H9 (cell line): ENCODE measurements at regions not wholly inside any gene's neighbourhood (a gene's known extent, or its start where the extent isn't known, plus 50 kb on each side); places are given as distances from the start of the nearest gene placed in this dataset.

Experiments
- DNase-seq: peaks from one replicate; pipeline ENCODE4 v3.0.0-alpha.2; 2017
- H2AFZ ChIP-seq: one replicate; pipeline ENCODE4 v1.6.1; 2013; ENCODE audit warnings: mild to moderate bottlenecking, low read length, control low read depth, moderate library complexity
- H2AK5ac ChIP-seq: 2 replicates; pipeline ENCODE4 v1.6.1; 2013; ENCODE audit warnings: low read length, control low read depth, mixed read lengths; ENCODE audit not compliant: insufficient read length
- H2BK120ac ChIP-seq: one replicate; pipeline ENCODE4 v1.6.1; 2013; ENCODE audit warnings: low read depth, mild to moderate bottlenecking, low read length, control low read depth, inconsistent platforms; ENCODE audit not compliant: poor library complexity, severe bottlenecking
- H2BK12ac ChIP-seq: 2 replicates; pipeline ENCODE4 v1.6.1; 2013; ENCODE audit warnings: low read length, control low read depth, mixed read lengths, low read depth; ENCODE audit not compliant: insufficient read length
- H2BK15ac ChIP-seq: 2 replicates; pipeline ENCODE4 v1.6.1; 2013; ENCODE audit warnings: low read depth, low read length, control low read depth
- H2BK20ac ChIP-seq: one replicate; pipeline ENCODE4 v1.6.1; 2013; ENCODE audit warnings: low read depth, mild to moderate bottlenecking, low read length, control low read depth, inconsistent platforms; ENCODE audit not compliant: poor library complexity, severe bottlenecking
- H2BK5ac ChIP-seq: 2 replicates; pipeline ENCODE4 v1.6.1; 2013; ENCODE audit warnings: low read length, control low read depth, mixed read lengths; ENCODE audit not compliant: insufficient read length
- H3K14ac ChIP-seq: 2 replicates; pipeline ENCODE4 v1.6.1; 2013; ENCODE audit warnings: low read length, control low read depth; ENCODE audit not compliant: insufficient read depth
- H3K18ac ChIP-seq: 2 replicates; pipeline ENCODE4 v1.6.1; 2013; ENCODE audit warnings: low read depth, mild to moderate bottlenecking, mixed read lengths, low read length, control low read depth; ENCODE audit not compliant: insufficient read length
- H3K23ac ChIP-seq: 2 replicates; pipeline ENCODE4 v1.6.1; 2013; ENCODE audit warnings: low read length, control low read depth, mixed read lengths, low read depth; ENCODE audit not compliant: insufficient read length
- H3K23me2 ChIP-seq: 2 replicates; pipeline ENCODE4 v1.6.1; 2013; ENCODE audit warnings: low read depth, mild to moderate bottlenecking, mixed read lengths, low read length, control low read depth; ENCODE audit not compliant: insufficient read length, poor library complexity, severe bottlenecking
- H3K27ac ChIP-seq: 2 replicates; pipeline ENCODE4 v1.5.1; 2013; ENCODE audit warnings: low read length, control low read depth, mixed read lengths, low read depth; ENCODE audit not compliant: insufficient read length
- H3K27me3 ChIP-seq: 2 replicates; pipeline ENCODE4 v1.6.1; 2013; ENCODE audit warnings: low read length, control low read depth, inconsistent platforms; ENCODE audit not compliant: insufficient read depth
- H3K4ac ChIP-seq: 2 replicates; pipeline ENCODE4 v1.6.1; 2013; ENCODE audit warnings: low read depth, mild to moderate bottlenecking, control low read depth, inconsistent platforms, low read length, moderate library complexity
- H3K4me1 ChIP-seq: 2 replicates; pipeline ENCODE4 v1.6.1; 2013; ENCODE audit warnings: low read length, control low read depth, inconsistent platforms; ENCODE audit not compliant: insufficient read depth
- H3K4me2 ChIP-seq: 2 replicates; pipeline ENCODE4 v1.6.1; 2013; ENCODE audit warnings: low read length, control low read depth, mixed read lengths; ENCODE audit not compliant: insufficient read length, insufficient read depth
- H3K56ac ChIP-seq: 2 replicates; pipeline ENCODE4 v1.6.1; 2013; ENCODE audit warnings: low read depth, mild to moderate bottlenecking, mixed read lengths, low read length, control low read depth; ENCODE audit not compliant: insufficient read length
- H3K79me1 ChIP-seq: 2 replicates; pipeline ENCODE4 v1.6.1; 2013; ENCODE audit warnings: low read depth, mild to moderate bottlenecking, moderate library complexity, low read length, control low read depth, inconsistent platforms; ENCODE audit not compliant: insufficient read depth, poor library complexity, severe bottlenecking
- H3K79me2 ChIP-seq: 2 replicates; pipeline ENCODE4 v1.6.1; 2013; ENCODE audit warnings: low read length, control low read depth, inconsistent platforms; ENCODE audit not compliant: insufficient read depth
- H3K9ac ChIP-seq: 2 replicates; pipeline ENCODE4 v1.6.1; 2013; ENCODE audit warnings: low read length, control low read depth, mixed read lengths; ENCODE audit not compliant: insufficient read length; ENCODE audit errors: extremely low read depth
- H3K9me3 ChIP-seq: one replicate; pipeline ENCODE4 v1.6.1; 2013; ENCODE audit warnings: low read depth, low read length, inconsistent platforms; ENCODE audit not compliant: control insufficient read depth
- H3T11ph ChIP-seq: one replicate; pipeline ENCODE4 v1.6.1; 2013; ENCODE audit warnings: mild to moderate bottlenecking, low read length, control low read depth, inconsistent platforms
- H4K20me1 ChIP-seq: one replicate; pipeline ENCODE4 v1.6.1; 2013; ENCODE audit not compliant: control insufficient read depth, insufficient read length, insufficient read depth
- H4K5ac ChIP-seq: 2 replicates; pipeline ENCODE4 v1.6.1; 2013; ENCODE audit warnings: low read depth, mild to moderate bottlenecking, mixed read lengths, low read length, control low read depth; ENCODE audit not compliant: insufficient read length
- H4K8ac ChIP-seq: replicated peaks from 2 replicates; pipeline ENCODE4 v1.6.1; 2013; ENCODE audit warnings: low read length, control low read depth, mixed read lengths, low read depth; ENCODE audit not compliant: insufficient read length
- H4K91ac ChIP-seq: 2 replicates; pipeline ENCODE4 v1.6.1; 2013; ENCODE audit warnings: low read depth, mild to moderate bottlenecking, moderate library complexity, mixed read lengths, low read length, control low read depth; ENCODE audit not compliant: insufficient read length
- H3K27ac Mint-ChIP-seq, 3 experiments: 2 replicates in 2 of 3; 3 replicates in 1 of 3; pipeline ENCODE4 v1.8.0; 2020 to 2021; ENCODE audit warnings: mixed read lengths in 3 of 3, mild to moderate bottlenecking in 1 of 3, moderate library complexity in 1 of 3
- H3K27me3 Mint-ChIP-seq: 2 replicates; pipeline ENCODE4 v1.8.0; 2021; ENCODE audit warnings: low read depth, mild to moderate bottlenecking, moderate library complexity, mixed read lengths
- H3K36me3 Mint-ChIP-seq, 3 experiments: 2 replicates in 2 of 3; 3 replicates in 1 of 3; pipeline ENCODE4 v1.8.0; 2020 to 2021; ENCODE audit warnings: low read depth in 3 of 3, mixed read lengths in 3 of 3; ENCODE audit not compliant: insufficient read depth in 1 of 3
- H3K4me1 Mint-ChIP-seq, 2 experiments: 2 replicates each; pipeline ENCODE4 v1.8.0; 2020; ENCODE audit warnings: mixed read lengths in 2 of 2
- H3K4me3 Mint-ChIP-seq, 2 experiments: 2 replicates in 1 of 2; 3 replicates in 1 of 2; pipeline ENCODE4 v1.8.0; 2020 to 2021; ENCODE audit warnings: mild to moderate bottlenecking in 2 of 2, mixed read lengths in 2 of 2, moderate library complexity in 1 of 2
- H3K9me3 Mint-ChIP-seq, 2 experiments: 2 replicates in 1 of 2; 3 replicates in 1 of 2; pipeline ENCODE4 v1.8.0; 2020; ENCODE audit warnings: mild to moderate bottlenecking in 2 of 2, mixed read lengths in 2 of 2, moderate library complexity in 1 of 2
- CTCF ChIP-seq: fragments of 200-600 bp; sonication (generic); conservative IDR thresholded peaks from 3 replicates; pipeline ENCODE4 v1.8.0; 2021; ENCODE audit warnings: antibody characterized with exemption, mild to moderate bottlenecking
- WGBS: extraction: QIAGEN DNeasy Blood & Tissue Kit; methylation state at CpG from one replicate; pipeline ENCODE4 v1.1.7; 2013; ENCODE audit warnings: missing lambda C conversion rate, low lambda C conversion rate, mixed read lengths; ENCODE audit not compliant: insufficient read length; ENCODE audit errors: extremely low coverage; 5-methylcytosine and 5-hydroxymethylcytosine counted together

DNA sequence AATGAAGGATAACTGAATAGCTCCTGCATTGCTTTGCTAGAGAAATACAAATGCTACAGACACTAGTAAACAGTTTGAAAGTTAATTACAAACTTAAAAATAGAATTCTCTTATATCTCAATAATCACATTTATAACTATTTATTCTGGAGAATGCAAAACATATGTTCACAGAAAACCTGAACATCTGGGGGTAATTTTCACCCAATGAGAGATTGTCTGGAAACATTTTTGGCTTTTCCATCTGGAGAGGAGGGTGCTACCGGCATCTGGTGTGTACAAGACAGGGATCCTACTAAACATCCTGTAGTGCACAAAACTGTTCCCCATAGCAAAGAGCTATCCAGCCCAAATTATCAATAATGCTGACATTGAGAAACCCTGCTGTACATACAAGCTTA lies 378.4 kb upstream of the CHORDC1 start:
- no peak overlapping the region for H2AK5ac ChIP-seq
- H3K4me2 ChIP-seq = no peak overlapping the region
- no peak overlapping the region for H3T11ph ChIP-seq
- H2BK5ac ChIP-seq = no peak overlapping the region
- H2BK12ac ChIP-seq = no peak overlapping the region
- H3K23me2 ChIP-seq = no peaks in the 10 kb centered on the region
- H2BK20ac ChIP-seq = no peak overlapping the region
- no peaks in the 10 kb centered on the region for H3K4me1 ChIP-seq
- no peak overlapping the region for H3K27ac Mint-ChIP-seq
- no peaks in the 10 kb centered on the region for H3K4me1 Mint-ChIP-seq
- H3K9me3 Mint-ChIP-seq = peaks cover 0 to 8% of the 10 kb centered on the region in 2 experiments; a peak in 2 of 5 replicates
- H3K9me3 ChIP-seq = no peaks in the 10 kb centered on the region
- no peak overlapping the region for H3K14ac ChIP-seq
- DNase-seq = no peak
- no peak overlapping the region for H3K4ac ChIP-seq
- H3K4me3 Mint-ChIP-seq = no peak overlapping the region
- no peaks in the 10 kb centered on the region for H3K27me3 ChIP-seq
- H3K18ac ChIP-seq = no peak overlapping the region
- no peak overlapping the region for H2BK120ac ChIP-seq
- H3K56ac ChIP-seq = no peak overlapping the region
- H3K79me1 ChIP-seq = no peaks in the 10 kb centered on the region
- no peak overlapping the region for H4K8ac ChIP-seq
- H3K79me2 ChIP-seq = no peaks in the 10 kb centered on the region
- no peaks in the 10 kb centered on the region for H3K27me3 Mint-ChIP-seq
- no peak overlapping the region for H2BK15ac ChIP-seq
- H3K36me3 Mint-ChIP-seq = peaks cover 0 to 12% (median 0%) of the 10 kb centered on the region in 3 experiments; a peak in 4 of 7 replicates
- no peaks in the 10 kb centered on the region for H4K20me1 ChIP-seq
- no peak overlapping the region for H4K5ac ChIP-seq
- WGBS = no CpG with 5 or more reads among the region's 1 CpG
- H3K27ac ChIP-seq = no peak overlapping the region
- H3K23ac ChIP-seq = no peak overlapping the region
- no peak overlapping the region for H2AFZ ChIP-seq
- TF ChIP-seq CTCF = no peak
- no peak overlapping the region for H4K91ac ChIP-seq
- H3K9ac ChIP-seq = no peak overlapping the region
